ENCODE measurements at regions not wholly inside any gene's neighbourhood (a gene's known extent, or its start where the extent isn't known, plus 50 kb on each side); places are given as distances from the start of the nearest gene placed in this dataset.

DNA sequence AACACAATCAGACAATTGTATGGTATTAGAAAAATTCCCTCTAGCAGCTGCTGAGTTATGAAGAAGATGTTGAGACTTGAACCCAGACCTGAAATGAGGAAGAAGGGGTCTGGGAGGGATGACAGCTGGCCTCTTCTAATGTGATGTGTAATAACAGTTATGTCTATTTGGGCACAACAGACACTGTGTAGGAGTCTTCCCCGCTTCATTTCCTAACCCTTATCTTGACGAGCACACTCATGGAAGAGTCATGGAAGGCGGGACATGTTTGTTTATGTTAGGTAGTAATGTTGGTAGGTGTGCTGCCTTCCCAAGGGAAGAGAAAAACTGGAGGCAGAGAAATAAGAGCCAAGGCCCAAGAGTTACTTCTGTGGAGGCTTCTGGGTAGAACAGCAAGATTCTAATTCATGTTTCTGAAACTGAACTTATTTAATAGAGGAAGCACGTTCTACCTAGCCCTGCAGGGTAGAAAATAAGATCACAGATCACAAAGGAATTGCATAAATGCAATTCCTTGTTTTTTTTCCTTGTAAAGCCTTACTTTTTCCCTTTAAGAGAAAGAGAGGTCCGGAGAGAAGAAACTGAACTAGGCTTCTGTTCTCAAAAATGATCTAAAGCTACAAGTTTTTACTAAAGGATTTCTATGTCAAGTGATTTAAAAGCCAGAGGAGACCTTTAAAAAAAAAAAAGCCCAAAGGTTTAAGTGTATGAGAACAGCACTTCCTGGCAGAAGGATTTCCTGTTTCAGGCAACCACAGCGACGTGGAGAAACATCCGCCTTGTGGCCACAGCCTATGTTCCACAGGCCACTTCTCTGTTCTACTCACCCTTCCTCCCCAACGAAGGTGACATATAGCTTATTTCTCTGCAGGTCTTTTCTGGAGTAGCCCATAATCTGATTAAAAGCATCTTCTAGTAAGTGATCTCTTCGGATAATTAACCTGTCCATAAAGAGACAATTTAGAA, 68.5 kb upstream of the STK17B start:
- no peaks in the 10 kb centered on the region for H3K27me3 Mint-ChIP-seq (ENCODE audit: insufficient read depth, unreplicated experiment)
- intact Hi-C loops (cut with micrococcal nuclease) = no loop called here
- no peaks in the 10 kb centered on the region for H3K9me3 Mint-ChIP-seq (ENCODE audit: unreplicated experiment)
- ChIA-PET POLR2A (interaction anchor here (0.6 to 1.2 kb wide), 6 partner anchors 11 to 38 kb away, joined by 3 to 4 read pairs (median 3); no protein-coding TSS in a partner anchor), CTCF (interaction anchor here (0.5 to 1.4 kb wide), 7 partner anchors 9 to 160 kb away, joined by 3 to 5 read pairs (median 4); no protein-coding TSS in a partner anchor)
- no peaks in the 10 kb centered on the region for H3K36me3 Mint-ChIP-seq (ENCODE audit: insufficient read depth, unreplicated experiment)
- H3K27ac Mint-ChIP-seq (ENCODE audit: low read depth, unreplicated experiment) = peak overlapping the region; percentile 98
- H3K4me3 Mint-ChIP-seq (ENCODE audit: unreplicated experiment) = no peak overlapping the region
- peaks cover 19% of the 10 kb centered on the region for H3K4me1 Mint-ChIP-seq (ENCODE audit: insufficient read depth, unreplicated experiment)
- DNase-seq (ENCODE audit: unreplicated experiment) = peak; percentile 81
- no TSS peak for BruUV-seq (replicated peaks)
- TF ChIP-seq, protein P1, sequence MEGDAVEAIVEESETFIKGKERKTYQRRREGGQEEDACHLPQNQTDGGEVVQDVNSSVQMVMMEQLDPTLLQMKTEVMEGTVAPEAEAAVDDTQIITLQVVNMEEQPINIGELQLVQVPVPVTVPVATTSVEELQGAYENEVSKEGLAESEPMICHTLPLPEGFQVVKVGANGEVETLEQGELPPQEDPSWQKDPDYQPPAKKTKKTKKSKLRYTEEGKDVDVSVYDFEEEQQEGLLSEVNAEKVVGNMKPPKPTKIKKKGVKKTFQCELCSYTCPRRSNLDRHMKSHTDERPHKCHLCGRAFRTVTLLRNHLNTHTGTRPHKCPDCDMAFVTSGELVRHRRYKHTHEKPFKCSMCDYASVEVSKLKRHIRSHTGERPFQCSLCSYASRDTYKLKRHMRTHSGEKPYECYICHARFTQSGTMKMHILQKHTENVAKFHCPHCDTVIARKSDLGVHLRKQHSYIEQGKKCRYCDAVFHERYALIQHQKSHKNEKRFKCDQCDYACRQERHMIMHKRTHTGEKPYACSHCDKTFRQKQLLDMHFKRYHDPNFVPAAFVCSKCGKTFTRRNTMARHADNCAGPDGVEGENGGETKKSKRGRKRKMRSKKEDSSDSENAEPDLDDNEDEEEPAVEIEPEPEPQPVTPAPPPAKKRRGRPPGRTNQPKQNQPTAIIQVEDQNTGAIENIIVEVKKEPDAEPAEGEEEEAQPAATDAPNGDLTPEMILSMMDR (IDR thresholded peaks at IDR 0.05; ENCODE audit: unreplicated experiment) = no peak

DNA sequence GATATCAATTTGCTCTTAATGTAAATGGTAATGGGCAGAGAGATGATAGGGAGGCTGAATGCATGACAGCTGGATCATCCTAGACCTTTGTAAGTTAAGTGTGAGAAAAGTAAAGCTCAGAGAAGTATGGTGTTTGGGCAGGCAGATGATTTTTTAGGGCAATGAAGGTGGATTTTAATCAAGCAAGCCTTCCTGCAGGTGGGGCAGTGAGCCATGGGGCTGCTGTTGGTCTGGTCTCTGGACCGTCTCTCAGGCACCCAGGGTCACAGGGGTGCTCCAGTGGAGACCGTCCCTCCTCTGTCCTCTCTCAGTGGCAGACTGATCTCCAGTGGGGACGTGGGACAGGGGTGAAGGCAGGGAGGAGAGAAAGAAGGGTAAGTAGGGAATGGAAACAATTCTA, 69.8 kb upstream of the STK17B start:
- peaks cover 31% of the 10 kb centered on the region for H3K4me1 Mint-ChIP-seq (ENCODE audit: insufficient read depth, unreplicated experiment)

DNA sequence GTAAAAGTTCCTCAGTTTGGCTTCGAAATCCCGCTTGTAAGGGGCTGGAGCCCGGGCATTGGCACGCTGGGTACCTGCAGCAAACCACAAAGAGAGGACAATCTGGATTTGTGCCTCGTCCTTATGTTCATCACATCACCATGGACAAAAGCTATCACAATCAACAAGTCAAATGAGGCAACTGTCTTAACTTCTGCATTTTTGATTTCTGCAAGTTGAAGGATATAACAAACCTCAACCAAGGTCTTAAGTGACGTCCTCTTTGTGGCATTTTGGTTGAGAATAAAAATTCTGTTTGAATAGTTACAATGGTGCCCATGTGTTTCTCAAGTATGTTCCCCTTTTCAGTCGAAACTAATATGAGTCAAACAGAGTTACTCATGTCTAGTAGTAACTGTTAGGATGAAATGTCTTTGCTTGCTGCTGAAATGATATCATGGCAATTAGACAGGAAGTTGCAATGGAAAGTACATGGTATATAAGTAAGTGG, 70.8 kb upstream of the STK17B start:
- no peaks in the 10 kb centered on the region for H3K9me3 Mint-ChIP-seq (ENCODE audit: unreplicated experiment)
- DNase-seq (ENCODE audit: unreplicated experiment) = peak; percentile 41
- ChIA-PET POLR2A (interaction anchor here (1.3 to 1.6 kb wide), 2 partner anchors 10 to 75 kb away, joined by 5 to 7 read pairs; no protein-coding TSS in a partner anchor), CTCF (no interaction called here)
- H3K4me3 Mint-ChIP-seq (ENCODE audit: unreplicated experiment) = no peak overlapping the region
- H3K27me3 Mint-ChIP-seq (ENCODE audit: insufficient read depth, unreplicated experiment) = no peaks in the 10 kb centered on the region
- no peak overlapping the region for H3K27ac Mint-ChIP-seq (ENCODE audit: low read depth, unreplicated experiment)
- H3K4me1 Mint-ChIP-seq (ENCODE audit: insufficient read depth, unreplicated experiment) = peaks cover 31% of the 10 kb centered on the region
- TF ChIP-seq, protein P1 (IDR thresholded peaks at IDR 0.05; ENCODE audit: unreplicated experiment) = no peak
- BruUV-seq (replicated peaks) = no TSS peak
- intact Hi-C loops (cut with micrococcal nuclease) = no loop called here
- H3K36me3 Mint-ChIP-seq (ENCODE audit: insufficient read depth, unreplicated experiment) = no peaks in the 10 kb centered on the region

More for the DNA sequence above, 69.8 kb upstream of the STK17B start:
- TF ChIP-seq, protein P1 (IDR thresholded peaks at IDR 0.05; ENCODE audit: unreplicated experiment) = no peak
- Mint-ChIP-seq H3K9me3 (ENCODE audit: unreplicated experiment) (no peaks in the 10 kb centered on the region), H3K27ac (ENCODE audit: low read depth, unreplicated experiment) (no peak overlapping the region), H3K4me3 (ENCODE audit: unreplicated experiment) (no peak overlapping the region), H3K27me3 (ENCODE audit: insufficient read depth, unreplicated experiment) (no peaks in the 10 kb centered on the region), H3K36me3 (ENCODE audit: insufficient read depth, unreplicated experiment) (no peaks in the 10 kb centered on the region)
- no peak for DNase-seq (ENCODE audit: unreplicated experiment)
- no TSS peak for BruUV-seq (replicated peaks)
- intact Hi-C loops (cut with micrococcal nuclease) = no loop called here
- CTCF ChIA-PET = interaction anchor here (0.6 kb wide), 1 partner anchor 162 kb away, joined by 4 read pairs; no protein-coding TSS in a partner anchor
- POLR2A ChIA-PET = interaction anchor here (1.3 to 1.6 kb wide), 2 partner anchors 9 to 74 kb away, joined by 5 to 7 read pairs; no protein-coding TSS in a partner anchor

DNA sequence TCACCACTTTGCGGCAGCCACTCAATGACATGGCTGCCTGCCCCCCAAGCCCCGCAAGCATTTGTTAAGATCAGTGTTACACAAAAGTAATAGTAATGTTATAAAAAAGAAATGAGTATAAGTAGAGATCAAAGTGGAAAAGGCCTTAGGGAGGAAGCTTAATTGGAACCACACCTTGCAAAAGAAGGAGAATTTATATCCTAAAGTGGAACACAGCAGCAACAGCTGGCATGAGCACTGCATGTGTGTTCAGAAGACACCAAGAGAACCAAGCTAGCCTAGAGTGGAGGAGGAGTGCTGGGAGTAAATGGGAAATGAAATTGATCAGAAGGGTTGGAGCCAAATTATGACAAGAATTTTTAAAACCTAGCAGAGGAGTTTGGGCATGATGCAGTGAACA, 73.1 kb upstream of the STK17B start:
- intact Hi-C loops (cut with micrococcal nuclease) = no loop called here
- no TSS peak for BruUV-seq (replicated peaks)
- Mint-ChIP-seq H3K36me3 (ENCODE audit: insufficient read depth, unreplicated experiment) (no peaks in the 10 kb centered on the region), H3K27me3 (ENCODE audit: insufficient read depth, unreplicated experiment) (no peaks in the 10 kb centered on the region), H3K4me1 (ENCODE audit: insufficient read depth, unreplicated experiment) (peaks cover 29% of the 10 kb centered on the region), H3K9me3 (ENCODE audit: unreplicated experiment) (no peaks in the 10 kb centered on the region), H3K27ac (ENCODE audit: low read depth, unreplicated experiment) (peak overlapping the region; percentile 25), H3K4me3 (ENCODE audit: unreplicated experiment) (no peak overlapping the region)
- TF ChIP-seq, protein P1 (IDR thresholded peaks at IDR 0.05; ENCODE audit: unreplicated experiment) = no peak
- no peak for DNase-seq (ENCODE audit: unreplicated experiment)
- ChIA-PET CTCF (interaction anchor here (0.5 to 1.2 kb wide), 3 partner anchors 9 to 442 kb away, joined by 3 read pairs; no protein-coding TSS in a partner anchor), POLR2A (interaction anchor here (0.7 to 0.9 kb wide), 3 partner anchors 10 to 844 kb away, joined by 3 to 5 read pairs (median 3); no protein-coding TSS in a partner anchor)
